Inflammatory macrophage (primary cell): ENCODE measurements at regions not wholly inside any gene's neighbourhood (a gene's known extent, or its start where the extent isn't known, plus 50 kb on each side); places are given as distances from the start of the nearest gene placed in this dataset.
A peak's percentile ranks its signal among the peaks of the same experiment; 100 is the strongest.

Source experiments
- DNase-seq, 2 donors: peaks; one replicate each; pipeline ENCODE4 v3.0.0-alpha.2; 2020 to 2022

- no peak for DNase-seq
Measured at GRCh38 chr7:25930492-25931048, 221.4 kb upstream of the NFE2L3 start.

DNA sequence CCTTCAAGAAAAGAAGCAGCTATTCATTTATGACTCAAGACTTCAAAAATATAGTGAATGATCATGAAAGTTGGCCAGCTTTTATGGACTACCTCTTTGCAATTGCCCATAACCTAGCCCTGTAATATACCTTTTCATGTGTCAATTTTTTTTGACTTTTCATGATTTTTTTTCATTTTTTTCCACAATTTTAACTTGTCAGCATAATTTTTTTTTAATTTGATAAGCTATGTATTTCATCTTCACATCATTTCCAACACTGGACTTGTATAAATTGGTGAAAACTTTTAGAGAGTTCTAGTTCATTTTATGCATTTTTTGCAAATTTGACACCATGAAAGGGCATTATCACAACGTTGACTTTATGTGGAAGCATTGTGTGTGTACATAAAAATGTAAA, 220.8 kb upstream of the NFE2L3 start:
- DNase-seq = no peak

- no peak for DNase-seq
Measured at GRCh38 chr7:25933921-25934320, 218.1 kb upstream of the NFE2L3 start.

DNA sequence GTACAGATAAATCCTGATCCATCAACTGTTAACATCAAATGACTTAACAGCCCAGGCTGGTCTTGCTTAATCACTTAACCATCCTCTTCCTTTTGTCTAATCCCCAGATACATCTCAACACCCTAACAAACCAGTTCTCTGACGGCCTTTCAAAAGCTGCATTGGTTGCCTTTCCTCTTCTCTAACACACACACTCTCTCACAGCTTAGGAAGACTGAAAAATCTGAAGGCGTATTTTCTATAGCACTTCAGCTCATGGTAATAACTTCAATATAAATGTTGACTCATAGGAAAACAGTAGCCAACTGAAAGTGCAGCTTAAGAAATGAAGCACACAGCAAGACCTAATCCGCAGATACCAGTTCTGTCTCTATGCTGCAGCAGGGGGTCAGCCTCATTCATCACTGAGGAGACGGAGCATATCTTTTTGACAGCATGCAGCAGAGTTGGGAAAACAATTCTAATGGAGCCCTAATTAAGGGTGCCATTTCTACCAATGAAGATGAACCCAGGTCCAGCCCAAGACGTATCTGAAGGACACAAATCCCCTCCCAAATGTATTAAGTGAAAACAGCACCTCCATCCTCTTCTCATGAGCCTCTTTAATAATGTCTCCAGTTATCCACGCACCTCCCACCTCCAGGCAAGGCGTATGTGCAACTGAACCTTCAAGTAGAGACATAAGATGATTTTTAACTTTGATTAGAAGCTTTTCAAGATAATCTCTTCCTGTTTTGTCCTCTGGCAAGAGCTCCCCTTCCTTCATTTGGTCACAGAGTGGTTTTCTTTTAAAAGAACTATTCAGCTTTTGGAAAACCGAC, 211.7 kb upstream of the NFE2L3 start:
- no peak for DNase-seq

- DNase-seq = no peak
Measured at GRCh38 chr7:25944777-25945515, 207.1 kb upstream of the NFE2L3 start.

GRCh38 chr7:25945608-25946007, 206.4 kb upstream of the NFE2L3 start:
- no peak for DNase-seq

DNA sequence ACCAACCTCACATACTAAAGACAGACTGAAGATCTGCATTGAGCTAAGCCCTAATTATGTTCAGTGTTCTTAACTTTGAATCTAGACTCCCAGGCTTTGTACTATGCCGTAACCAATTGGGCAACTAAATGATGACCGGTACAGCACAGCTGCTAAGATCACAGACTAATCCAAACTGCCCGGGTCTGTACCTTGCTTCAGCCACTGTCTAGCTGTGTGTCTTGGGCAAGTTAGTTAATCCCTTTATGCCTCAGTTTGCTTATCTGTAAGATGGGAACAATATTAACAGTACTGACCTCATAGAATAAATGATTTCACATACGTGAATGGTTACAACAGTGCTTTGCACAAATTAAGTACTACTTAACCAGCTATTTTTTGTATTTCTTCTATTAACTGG, 205.8 kb upstream of the NFE2L3 start:
- DNase-seq = no peak

GRCh38 chr7:25947669-25948516, 204.1 kb upstream of the NFE2L3 start:
- no peak for DNase-seq

DNA sequence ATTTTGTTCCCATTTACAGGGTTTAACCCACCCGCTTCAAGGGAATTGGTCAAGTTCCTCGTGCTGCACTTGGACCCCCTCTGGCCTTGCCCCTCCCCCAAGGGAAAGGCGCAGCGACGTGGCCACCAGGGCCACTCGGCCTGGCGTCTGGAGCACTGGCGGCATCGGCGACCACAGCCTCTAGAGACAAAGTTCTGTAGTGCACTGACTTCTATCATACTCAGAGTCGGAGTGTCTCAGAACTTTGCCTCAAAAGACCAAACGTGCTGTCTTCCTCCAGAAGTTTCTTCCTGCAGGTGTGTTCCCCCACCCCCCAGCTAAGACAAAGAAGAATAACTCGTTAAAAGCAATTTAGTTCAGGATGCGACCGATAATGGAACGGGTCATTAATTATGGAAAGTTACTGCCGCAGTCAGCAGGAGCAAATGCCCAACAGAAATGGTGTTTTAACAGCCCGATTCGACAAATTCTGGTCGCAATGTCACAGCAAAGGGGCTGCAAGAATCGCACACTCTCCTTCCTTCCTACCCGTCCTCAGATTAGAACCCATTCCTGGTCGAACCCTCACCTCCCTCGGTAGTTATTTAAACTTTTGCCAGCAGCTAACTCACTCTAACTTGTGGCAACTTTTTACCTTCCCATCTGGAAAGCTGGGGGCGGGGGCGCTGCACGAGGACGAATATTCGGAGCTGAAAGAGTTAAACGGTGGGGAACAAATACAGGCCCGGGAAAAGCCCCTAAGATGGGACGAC, 202.1 kb upstream of the NFE2L3 start:
- no peak for DNase-seq

DNA sequence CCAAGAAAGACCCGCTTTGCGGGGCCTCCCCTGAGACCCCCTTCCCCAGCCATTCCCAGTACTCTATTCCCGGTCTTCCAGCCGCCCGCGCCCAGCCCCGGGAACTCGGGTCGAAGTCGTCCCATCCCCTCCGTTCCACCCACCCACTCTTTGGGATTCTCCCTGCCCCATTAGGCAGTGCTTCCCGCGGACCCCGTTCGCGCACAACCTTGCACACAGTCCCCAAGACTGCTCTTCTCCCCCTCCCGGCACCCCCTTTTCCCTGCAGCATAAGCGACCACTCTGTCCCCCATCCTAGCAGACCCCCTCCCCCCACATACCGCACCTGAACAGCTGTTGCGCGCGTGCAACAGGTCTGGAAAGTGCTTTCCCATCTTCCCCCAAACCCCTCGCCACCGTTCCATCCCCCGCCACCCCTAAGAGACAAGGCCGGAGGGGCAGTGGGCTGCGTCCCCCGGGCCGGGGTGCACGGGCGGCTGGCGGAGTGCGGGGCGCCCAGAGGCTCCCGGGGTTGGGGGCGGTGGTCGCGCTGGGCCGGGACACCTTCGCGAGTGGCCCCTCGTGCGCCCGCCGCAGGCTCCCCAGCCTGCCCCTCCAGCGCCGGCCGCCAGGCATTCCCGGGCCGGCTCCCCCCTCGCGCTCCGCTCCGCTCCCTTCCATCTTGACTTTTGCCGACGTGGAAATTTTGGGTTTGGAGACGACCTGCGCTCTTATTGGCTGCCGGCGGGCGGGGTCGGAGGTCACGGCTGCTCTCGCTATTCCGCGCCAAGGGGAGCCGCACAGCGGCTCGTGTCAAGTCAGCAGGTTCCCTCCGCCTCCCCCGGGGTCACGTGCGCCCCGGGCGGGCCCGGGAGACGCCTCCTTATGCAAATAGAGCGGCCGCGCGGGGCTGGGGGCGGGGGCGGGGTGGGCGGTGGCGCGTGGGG, 201.2 kb upstream of the NFE2L3 start:
- peak; percentile 54 to 72 for DNase-seq

GRCh38 chr7:25951414-25952260, 200.4 kb upstream of the NFE2L3 start:
- no peak for DNase-seq

DNA sequence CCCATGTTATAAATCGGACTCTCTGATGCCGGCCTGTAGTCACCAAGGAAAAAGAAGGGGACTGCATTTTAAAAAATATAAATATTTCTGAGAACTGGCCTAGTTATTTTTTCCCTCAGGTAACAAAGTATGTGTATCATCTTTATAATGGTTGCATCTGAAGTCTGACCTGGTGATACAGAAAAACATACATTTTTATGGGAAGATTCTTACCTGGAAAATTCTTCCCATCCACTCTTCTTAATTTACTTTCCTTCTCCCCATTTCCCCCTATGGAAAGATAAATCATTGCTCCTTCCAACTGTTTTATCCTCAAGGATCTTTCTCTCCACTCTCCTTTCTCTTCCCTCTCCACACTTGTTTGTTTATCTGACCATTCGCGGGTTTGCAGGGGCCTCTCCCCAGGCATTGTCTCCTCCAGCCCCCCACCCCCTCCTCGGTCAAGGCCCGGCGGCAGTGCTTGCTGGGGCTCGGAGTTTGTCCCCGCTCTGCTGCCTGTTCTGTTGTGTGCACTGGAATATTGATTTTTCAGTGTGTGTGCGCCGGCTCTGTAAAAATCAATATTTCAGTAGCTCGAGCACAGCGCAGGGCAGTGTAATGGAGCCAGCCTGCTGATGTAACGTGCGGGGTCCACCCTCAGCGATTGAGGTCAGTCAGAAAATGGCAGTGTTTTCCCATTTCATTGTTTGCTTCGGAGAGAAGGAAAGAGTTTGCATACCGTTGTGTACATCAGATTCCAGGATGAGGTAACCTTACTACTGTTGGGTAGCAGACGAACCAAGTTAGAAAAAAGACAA, 199.5 kb upstream of the NFE2L3 start:
- DNase-seq = no peak

GRCh38 chr7:25953859-25954258, 198.1 kb upstream of the NFE2L3 start:
- DNase-seq = no peak

- no peak for DNase-seq
Measured at GRCh38 chr7:25954395-25954794, 197.6 kb upstream of the NFE2L3 start.

DNA sequence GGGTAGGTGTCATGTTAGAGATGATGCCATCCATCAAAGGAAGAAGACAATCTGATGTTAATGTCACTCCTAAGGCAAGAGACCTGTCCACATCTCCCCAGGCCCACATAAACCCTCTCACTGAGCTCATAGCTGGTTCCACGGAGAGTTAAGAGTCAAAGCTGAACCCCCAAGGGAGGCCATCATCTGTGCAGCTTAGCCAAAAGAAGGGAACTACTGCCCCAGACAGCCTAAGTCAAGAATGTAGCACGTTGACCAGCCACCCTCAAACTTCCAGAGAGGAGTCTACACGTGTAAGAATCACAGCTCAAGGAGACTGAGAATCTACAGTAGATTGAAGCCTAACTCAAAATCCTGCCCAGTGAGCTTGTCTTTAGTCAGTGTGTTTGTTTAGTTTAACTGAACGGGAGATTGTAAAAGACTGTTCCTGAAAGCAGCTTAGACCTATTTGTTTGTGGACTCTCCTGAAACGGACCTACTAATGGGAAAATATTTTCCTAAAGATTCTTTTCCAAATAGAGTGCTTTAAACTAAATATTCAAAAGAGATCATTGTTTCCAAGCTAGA, 192.7 kb upstream of the NFE2L3 start:
- DNase-seq = no peak

DNA sequence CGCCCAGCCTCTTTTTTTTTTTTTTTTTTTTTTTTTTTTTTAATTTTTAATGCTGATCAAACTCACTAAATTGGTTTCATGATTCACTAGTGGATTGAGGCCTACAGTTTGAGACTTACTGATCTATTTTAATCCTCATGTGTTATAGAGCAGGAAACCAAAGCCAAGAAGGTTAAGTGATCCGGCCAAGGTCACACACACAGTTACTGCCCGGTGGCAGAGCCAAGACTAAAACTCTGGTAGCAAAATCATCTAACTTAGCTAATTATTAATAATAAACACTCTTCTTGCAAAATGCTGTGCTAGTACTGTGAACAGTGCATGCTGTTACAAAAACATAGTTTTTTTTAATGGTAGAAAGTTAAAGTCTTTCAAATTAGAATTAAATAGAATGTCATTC, 188.3 kb upstream of the NFE2L3 start:
- DNase-seq = no peak

- DNase-seq = no peak
Measured at GRCh38 chr7:25964483-25964991, 187.5 kb upstream of the NFE2L3 start.

DNA sequence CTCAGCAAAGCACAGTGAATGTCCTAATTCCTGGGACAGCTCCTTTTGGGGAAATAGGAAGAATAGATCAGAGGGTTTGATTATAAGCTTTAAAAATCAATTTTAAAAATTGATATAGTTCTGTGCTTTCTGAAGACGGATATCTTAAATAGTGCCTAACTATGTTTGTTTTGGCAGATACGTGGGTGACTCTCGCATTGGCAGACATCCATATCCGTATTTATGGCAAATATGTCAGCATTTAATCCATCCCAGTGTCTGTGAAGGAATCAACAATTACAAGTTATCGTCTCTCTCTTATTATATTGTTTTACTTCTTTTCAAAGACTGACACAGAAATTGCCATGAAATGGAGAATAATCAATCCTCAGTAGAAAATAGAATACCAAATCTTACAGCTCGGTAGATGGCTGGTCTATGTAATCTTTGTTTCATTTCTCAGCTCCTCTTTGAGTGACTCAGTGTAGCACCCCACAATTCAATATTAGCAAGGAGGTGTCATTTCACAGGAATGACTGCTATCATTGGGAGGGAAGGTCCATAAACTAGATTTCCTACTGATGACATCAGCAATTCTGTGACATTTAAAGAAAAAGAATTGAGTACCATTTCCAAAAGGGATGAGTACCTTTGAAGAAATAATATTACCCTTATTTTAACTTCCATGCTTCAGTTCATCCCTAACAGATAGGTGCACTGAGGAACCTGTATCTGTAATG, 186.4 kb upstream of the NFE2L3 start:
- no peak for DNase-seq
